IPS-18a (cell line): ENCODE measurements at regions not wholly inside any gene's neighbourhood (a gene's known extent, or its start where the extent isn't known, plus 50 kb on each side); places are given as distances from the start of the nearest gene placed in this dataset.

Experiments
- H3K27ac ChIP-seq: one replicate; pipeline ENCODE4 v1.5.1; 2013; ENCODE audit warnings: low read length
- H3K27me3 ChIP-seq: one replicate; pipeline ENCODE4 v1.6.1; 2013; ENCODE audit warnings: mild to moderate bottlenecking, low read length; ENCODE audit not compliant: control insufficient read depth, insufficient read depth
- H3K36me3 ChIP-seq: one replicate; pipeline ENCODE4 v1.6.1; 2013; ENCODE audit warnings: low read depth, low read length; ENCODE audit not compliant: control insufficient read depth
- H3K4me1 ChIP-seq: one replicate; pipeline ENCODE4 v1.6.1; 2013; ENCODE audit warnings: low read depth, low read length; ENCODE audit not compliant: control insufficient read depth
- H3K4me3 ChIP-seq: one replicate; pipeline ENCODE4 v1.5.1; 2013; ENCODE audit warnings: low read length
- H3K9ac ChIP-seq: one replicate; pipeline ENCODE4 v1.6.1; 2013; ENCODE audit warnings: mild to moderate bottlenecking, low read length, moderate library complexity
- H3K9me3 ChIP-seq: one replicate; pipeline ENCODE4 v1.6.1; 2013; ENCODE audit warnings: low read depth, low read length; ENCODE audit not compliant: control insufficient read depth

DNA sequence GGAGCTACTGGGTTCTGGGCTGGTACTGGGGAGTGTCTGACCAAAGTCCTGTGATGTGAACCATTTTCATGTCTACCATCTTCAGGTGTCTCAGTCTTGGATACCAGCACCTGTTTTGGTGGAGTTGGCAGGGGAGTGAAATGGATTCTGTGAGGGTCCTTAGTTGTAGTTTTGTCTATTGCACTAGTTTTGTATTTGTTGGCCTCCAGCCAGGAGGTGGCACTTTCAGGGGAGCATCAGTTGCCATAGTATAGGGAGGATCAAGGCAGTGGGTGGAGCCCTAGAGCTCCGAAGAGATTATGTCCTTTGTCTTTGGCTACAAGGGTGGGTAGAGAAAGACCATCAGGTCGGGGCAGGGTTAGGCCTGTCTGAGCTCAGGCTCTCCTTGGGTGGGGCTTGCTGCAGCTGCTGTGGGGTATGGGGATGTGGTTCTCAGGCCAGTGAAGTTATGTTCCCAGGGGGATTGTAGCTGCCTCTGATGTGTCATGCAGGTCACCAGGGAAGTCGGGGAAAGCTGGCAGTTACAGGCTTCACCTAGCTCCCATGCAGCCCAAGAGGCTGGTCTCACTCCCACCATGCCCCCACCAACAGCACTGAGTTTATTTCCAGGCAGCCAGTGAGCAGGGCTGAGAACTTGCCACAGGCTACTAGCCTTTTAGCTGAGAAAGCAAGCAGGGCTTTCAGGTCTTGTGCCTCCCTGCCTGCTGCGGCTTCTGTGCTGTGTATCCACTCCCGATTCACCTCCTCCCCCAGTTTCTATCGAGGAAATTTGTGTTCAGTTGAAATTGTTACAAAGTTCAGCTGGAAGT is 153.1 kb downstream of the ZNF365 start:
- Histone ChIP-seq H3K9me3 (no peaks in the 10 kb centered on the region), H3K27me3 (no peaks in the 10 kb centered on the region), H3K9ac (no peak overlapping the region), H3K4me1 (no peaks in the 10 kb centered on the region), H3K36me3 (no peaks in the 10 kb centered on the region), H3K4me3 (no peak overlapping the region), H3K27ac (no peak overlapping the region)

DNA sequence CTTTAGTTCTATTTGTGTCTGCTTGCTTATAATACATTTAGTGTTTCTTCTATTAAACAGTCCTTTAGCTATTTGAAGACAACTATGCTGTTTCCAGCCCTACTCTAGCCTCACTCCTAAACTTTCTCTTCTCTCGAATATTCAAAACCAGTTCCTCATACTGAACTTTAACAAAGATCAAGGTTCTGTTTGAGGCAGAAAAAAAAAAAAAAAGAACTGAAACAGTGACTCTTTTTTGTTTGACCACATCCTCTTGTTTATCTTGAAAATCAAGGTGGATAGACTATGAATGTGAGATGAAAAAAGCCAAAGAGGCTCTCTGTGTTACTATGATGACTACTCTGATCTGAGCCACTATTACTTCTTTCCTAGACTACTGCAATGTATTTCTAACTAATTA is 154.3 kb downstream of the ZNF365 start:
- Histone ChIP-seq H3K27ac (no peak overlapping the region), H3K36me3 (no peaks in the 10 kb centered on the region), H3K4me3 (no peak overlapping the region), H3K9ac (no peak overlapping the region), H3K9me3 (no peaks in the 10 kb centered on the region), H3K27me3 (no peaks in the 10 kb centered on the region), H3K4me1 (no peaks in the 10 kb centered on the region)

- Histone ChIP-seq H3K27ac (no peak overlapping the region), H3K27me3 (no peaks in the 10 kb centered on the region), H3K36me3 (no peaks in the 10 kb centered on the region), H3K4me3 (no peak overlapping the region), H3K9me3 (no peaks in the 10 kb centered on the region), H3K9ac (no peak overlapping the region), H3K4me1 (no peaks in the 10 kb centered on the region)
Measured at GRCh38 chr10:62529396-62529795, 155.2 kb downstream of the ZNF365 start.

DNA sequence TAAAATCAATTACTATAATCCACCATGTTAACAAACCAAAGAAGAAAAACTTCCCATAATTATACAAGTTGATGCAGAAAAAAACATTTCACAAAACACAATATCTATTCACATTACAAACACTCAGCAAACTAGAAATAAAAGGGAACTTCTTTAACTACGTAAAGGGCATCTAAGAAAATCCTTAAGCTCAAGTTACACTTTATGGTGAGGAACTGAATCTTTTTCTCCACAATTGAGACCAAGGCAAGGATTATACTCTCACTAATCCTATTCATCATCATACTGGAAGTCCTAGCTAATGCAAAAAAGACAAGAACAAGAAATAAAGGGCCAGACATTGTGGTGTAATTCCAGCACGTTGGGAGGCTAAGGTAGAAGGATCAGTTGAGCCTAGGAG is 159.9 kb downstream of the ZNF365 start:
- Histone ChIP-seq H3K4me1 (no peaks in the 10 kb centered on the region), H3K27me3 (no peaks in the 10 kb centered on the region), H3K4me3 (no peak overlapping the region), H3K36me3 (no peaks in the 10 kb centered on the region), H3K27ac (no peak overlapping the region), H3K9ac (no peak overlapping the region), H3K9me3 (no peaks in the 10 kb centered on the region)

DNA sequence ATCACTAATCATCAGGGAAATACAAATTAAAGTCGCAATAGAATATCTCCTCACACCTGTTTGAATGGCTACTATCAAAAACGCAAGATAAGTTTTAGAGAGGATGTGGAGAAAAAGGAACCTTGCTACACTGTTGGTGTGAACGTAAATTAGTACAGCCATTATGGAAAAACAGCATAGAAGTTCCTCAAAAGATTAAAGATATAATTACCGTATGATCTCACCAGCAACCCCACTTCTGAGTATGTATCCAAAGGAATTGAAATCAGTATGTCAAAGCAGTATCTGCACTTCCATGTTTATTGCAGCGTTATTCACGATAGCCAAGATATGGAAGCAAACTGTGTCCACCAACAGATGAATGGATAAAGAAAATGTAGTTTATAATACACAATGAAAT is 164.4 kb downstream of the ZNF365 start:
- no peaks in the 10 kb centered on the region for H3K9me3 ChIP-seq

GRCh38 chr10:62540389-62540788 is 166.2 kb downstream of the ZNF365 start:
- Histone ChIP-seq H3K9ac (no peak overlapping the region), H3K9me3 (no peaks in the 10 kb centered on the region), H3K27me3 (no peaks in the 10 kb centered on the region), H3K36me3 (no peaks in the 10 kb centered on the region), H3K4me3 (no peak overlapping the region), H3K4me1 (no peaks in the 10 kb centered on the region), H3K27ac (no peak overlapping the region)

More for the DNA sequence above, 164.4 kb downstream of the ZNF365 start:
- H3K27me3 ChIP-seq, result no peaks in the 10 kb centered on the region
- H3K27ac ChIP-seq, result no peak overlapping the region
- no peak overlapping the region for H3K9ac ChIP-seq
- H3K4me3 ChIP-seq, result no peak overlapping the region
- no peaks in the 10 kb centered on the region for H3K36me3 ChIP-seq
- H3K4me1 ChIP-seq, result no peaks in the 10 kb centered on the region

- Histone ChIP-seq H3K9ac (no peak overlapping the region), H3K4me1 (no peaks in the 10 kb centered on the region), H3K27ac (no peak overlapping the region), H3K27me3 (no peaks in the 10 kb centered on the region), H3K9me3 (no peaks in the 10 kb centered on the region), H3K4me3 (no peak overlapping the region), H3K36me3 (no peaks in the 10 kb centered on the region)
Measured at GRCh38 chr10:62541811-62542210, 167.6 kb downstream of the ZNF365 start.

GRCh38 chr10:62543571-62544355 is 169.6 kb downstream of the ZNF365 start:
- Histone ChIP-seq H3K27ac (no peak overlapping the region), H3K27me3 (no peaks in the 10 kb centered on the region), H3K36me3 (no peaks in the 10 kb centered on the region), H3K4me3 (no peak overlapping the region), H3K4me1 (no peaks in the 10 kb centered on the region), H3K9ac (no peak overlapping the region), H3K9me3 (no peaks in the 10 kb centered on the region)

DNA sequence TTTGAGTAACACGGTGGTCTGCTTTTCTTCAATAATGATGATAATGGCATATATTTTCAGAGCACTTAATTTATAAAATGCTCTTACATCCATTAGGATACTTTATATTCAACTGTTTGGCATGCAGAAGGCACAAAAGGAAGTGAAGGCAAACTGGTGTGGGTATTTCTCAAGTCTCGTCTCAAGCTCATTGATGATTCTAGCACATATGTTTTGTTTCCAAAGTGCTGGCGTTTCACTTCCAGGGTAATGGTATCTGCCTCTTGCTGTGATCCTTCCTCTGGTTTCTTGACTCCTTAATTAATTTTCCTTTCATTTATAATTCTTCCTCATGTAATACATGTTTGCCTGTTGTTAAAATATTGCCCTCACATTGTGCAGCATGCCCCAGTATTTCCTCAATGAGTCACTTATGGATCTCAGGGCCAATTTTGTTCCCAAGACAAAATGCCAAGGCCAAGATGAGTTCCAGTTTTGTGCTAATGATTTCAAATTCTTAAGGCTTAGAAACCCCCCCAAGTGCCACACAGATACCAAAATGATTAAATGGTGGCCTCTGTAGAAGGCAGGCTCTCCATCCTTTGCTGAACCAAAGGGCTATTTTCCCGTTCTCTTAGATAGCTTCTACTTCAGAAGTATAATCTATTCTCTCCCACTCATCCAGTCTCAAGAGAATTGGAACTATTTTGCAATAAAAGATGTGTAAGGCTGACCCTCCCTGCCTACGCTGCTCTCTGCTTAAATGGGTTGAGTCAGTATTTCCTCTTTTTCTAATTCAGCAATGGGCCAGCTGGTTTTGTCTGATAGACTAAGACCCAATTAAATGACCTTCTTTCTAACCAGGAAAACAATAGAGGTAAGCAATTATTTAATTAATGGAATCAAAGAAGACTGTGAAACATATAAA is 171.2 kb downstream of the ZNF365 start:
- no peaks in the 10 kb centered on the region for H3K27me3 ChIP-seq
- no peak overlapping the region for H3K9ac ChIP-seq
- H3K4me1 ChIP-seq, result no peaks in the 10 kb centered on the region
- H3K36me3 ChIP-seq, result no peaks in the 10 kb centered on the region
- H3K9me3 ChIP-seq, result no peaks in the 10 kb centered on the region
- H3K4me3 ChIP-seq, result no peak overlapping the region
- H3K27ac ChIP-seq, result no peak overlapping the region

GRCh38 chr10:62548686-62549085 is 174.5 kb downstream of the ZNF365 start:
- no peaks in the 10 kb centered on the region for H3K27me3 ChIP-seq
- H3K9ac ChIP-seq, result no peak overlapping the region
- H3K9me3 ChIP-seq, result no peaks in the 10 kb centered on the region
- H3K36me3 ChIP-seq, result no peaks in the 10 kb centered on the region
- H3K4me3 ChIP-seq, result no peak overlapping the region
- H3K4me1 ChIP-seq, result no peaks in the 10 kb centered on the region
- H3K27ac ChIP-seq, result no peak overlapping the region

DNA sequence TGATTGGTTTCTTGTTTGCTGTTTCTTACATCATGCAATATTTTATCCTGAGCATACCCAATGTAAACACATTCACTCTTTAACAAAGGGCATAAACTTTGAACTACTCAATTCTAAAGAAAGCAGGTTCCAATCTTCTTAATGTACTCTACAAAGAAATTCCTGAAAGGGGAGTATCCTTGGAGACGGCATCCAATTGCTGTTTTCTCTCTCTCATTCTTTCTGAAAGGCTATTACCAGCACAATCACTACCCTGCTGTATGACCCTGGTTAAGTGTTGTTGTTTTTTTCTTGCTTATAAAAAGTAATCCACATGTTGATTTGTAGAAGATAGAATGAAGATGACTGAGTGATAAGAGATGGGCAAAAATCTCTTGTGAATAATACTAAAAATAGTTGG is 176.0 kb downstream of the ZNF365 start:
- no peak overlapping the region for H3K9ac ChIP-seq
- no peak overlapping the region for H3K27ac ChIP-seq
- H3K9me3 ChIP-seq, result no peaks in the 10 kb centered on the region
- H3K36me3 ChIP-seq, result no peaks in the 10 kb centered on the region
- no peak overlapping the region for H3K4me3 ChIP-seq
- H3K4me1 ChIP-seq, result no peaks in the 10 kb centered on the region
- no peaks in the 10 kb centered on the region for H3K27me3 ChIP-seq
